ENCODE measurements at regions not wholly inside any gene's neighbourhood (a gene's known extent, or its start where the extent isn't known, plus 50 kb on each side); places are given as distances from the start of the nearest gene placed in this dataset.

GRCh38 chrX:39251995-39252394 lies 450.7 kb downstream of the MID1IP1 start:
- H3K27ac ChIP-seq (ENCODE audit: low read length): no peak overlapping the region
- no peaks in the 10 kb centered on the region for H3K36me3 ChIP-seq (ENCODE audit: insufficient read depth, low read length)
- TF ChIP-seq RAD21 (conservative IDR thresholded peaks at IDR 0.05) (no peak), REST (IDR thresholded peaks at IDR 0.05; ENCODE audit: borderline replicate concordance) (no peak), TAF1 (IDR thresholded peaks at IDR 0.05; ENCODE audit: low read depth) (no peak), EZH2 (IDR thresholded peaks at IDR 0.05; ENCODE audit: borderline replicate concordance, insufficient read depth, low read length, poor library complexity, severe bottlenecking) (no peak)
- no peaks in the 10 kb centered on the region for H3F3A ChIP-seq (ENCODE audit: insufficient read depth, low read length, poor library complexity, severe bottlenecking)
- no peaks in the 10 kb centered on the region for H4K20me1 ChIP-seq (ENCODE audit: insufficient read depth)
- no peak overlapping the region for H2AFZ ChIP-seq (ENCODE audit: low read depth, low read length)
- H3K9ac ChIP-seq (ENCODE audit: low read length): no peak overlapping the region
- H3K27me3 ChIP-seq (ENCODE audit: insufficient read depth, low read depth, low read length): no peaks in the 10 kb centered on the region
- H3K4me3 ChIP-seq (ENCODE audit: low read length): no peak overlapping the region
- H3K9me2 ChIP-seq (ENCODE audit: insufficient read depth, low read length): no peaks in the 10 kb centered on the region
- H3K9me3 ChIP-seq (ENCODE audit: low read length): no peaks in the 10 kb centered on the region
- no peak overlapping the region for H3K4me2 ChIP-seq (ENCODE audit: low read length)
- H3K79me2 ChIP-seq (replicated peaks; ENCODE audit: insufficient read depth, low read length): no peaks in the 10 kb centered on the region

- H3K4me2 ChIP-seq (ENCODE audit: low read length): no peak overlapping the region
- H2AFZ ChIP-seq (ENCODE audit: low read depth, low read length): no peak overlapping the region
- no peak overlapping the region for H3K9ac ChIP-seq (ENCODE audit: low read length)
- no peaks in the 10 kb centered on the region for H3K9me2 ChIP-seq (ENCODE audit: insufficient read depth, low read length)
- H3K27ac ChIP-seq (ENCODE audit: low read length): no peak overlapping the region
- no peak overlapping the region for H3K4me3 ChIP-seq (ENCODE audit: low read length)
- no peaks in the 10 kb centered on the region for H3K27me3 ChIP-seq (ENCODE audit: insufficient read depth, low read depth, low read length)
- TF ChIP-seq POLR2AphosphoS5 (IDR thresholded peaks at IDR 0.05) (no peak), CTCF (IDR thresholded peaks at IDR 0.05; ENCODE audit: poor library complexity, severe bottlenecking) (no peak), TAF1 (IDR thresholded peaks at IDR 0.05; ENCODE audit: low read depth) (no peak), EZH2 (IDR thresholded peaks at IDR 0.05; ENCODE audit: borderline replicate concordance, insufficient read depth, low read length, poor library complexity, severe bottlenecking) (no peak), MXI1 (conservative IDR thresholded peaks at IDR 0.05; ENCODE audit: poor library complexity, severe bottlenecking) (no peak), RAD21 (conservative IDR thresholded peaks at IDR 0.05) (no peak), SMC3 (conservative IDR thresholded peaks at IDR 0.05; ENCODE audit: poor library complexity) (no peak), EP300 (conservative IDR thresholded peaks at IDR 0.05; ENCODE audit: poor library complexity, severe bottlenecking) (no peak), REST (IDR thresholded peaks at IDR 0.05; ENCODE audit: borderline replicate concordance) (no peak)
- no peaks in the 10 kb centered on the region for H3K36me3 ChIP-seq (ENCODE audit: insufficient read depth, low read length)
- no peaks in the 10 kb centered on the region for H3F3A ChIP-seq (ENCODE audit: insufficient read depth, low read length, poor library complexity, severe bottlenecking)
- H4K20me1 ChIP-seq (ENCODE audit: insufficient read depth): no peaks in the 10 kb centered on the region
- no peaks in the 10 kb centered on the region for H3K79me2 ChIP-seq (replicated peaks; ENCODE audit: insufficient read depth, low read length)
- no peaks in the 10 kb centered on the region for H3K9me3 ChIP-seq (ENCODE audit: low read length)
These were observed 452.3 kb downstream of the MID1IP1 start for GRCh38 chrX:39253551-39253950.
